ENCODE measurements at regions not wholly inside any gene's neighbourhood (a gene's known extent, or its start where the extent isn't known, plus 50 kb on each side); places are given as distances from the start of the nearest gene placed in this dataset.

GRCh38 chr5:61840361-61840760 is 465.6 kb upstream of the KIF2A start:
- no peak for TF ChIP-seq CTCF (IDR thresholded peaks at IDR 0.05)
- no peak for TF ChIP-seq POLR2A (IDR thresholded peaks at IDR 0.05)
